ENCODE measurements at regions not wholly inside any gene's neighbourhood (a gene's known extent, or its start where the extent isn't known, plus 50 kb on each side); places are given as distances from the start of the nearest gene placed in this dataset.

GRCh38 chr3:101963902-101964362 lies 114.6 kb downstream of the NFKBIZ start:
- TF ChIP-seq CTCF (IDR thresholded peaks at IDR 0.05; ENCODE audit: low read length): no peak
- no peak for TF ChIP-seq EZH2 (optimal IDR thresholded peaks at IDR 0.05; ENCODE audit: low read depth, low read length)

All from MM.1S (cell line).